NCI-H2196 treated with DMSO at 0.1 percent for 48 hours (cell line): ENCODE measurements at regions not wholly inside any gene's neighbourhood (a gene's known extent, or its start where the extent isn't known, plus 50 kb on each side); places are given as distances from the start of the nearest gene placed in this dataset.
"Not testable (repeated sequence)": the region's sequence is repeated elsewhere in the genome, so short reads cannot be mapped to it uniquely, and the experiment has no call there.

Experiments used
- DNase-seq: peaks from one replicate; lab custom pipeline; 2025; ENCODE audit not compliant: unreplicated experiment; lab: John Stamatoyannopoulos, UW

DNA sequence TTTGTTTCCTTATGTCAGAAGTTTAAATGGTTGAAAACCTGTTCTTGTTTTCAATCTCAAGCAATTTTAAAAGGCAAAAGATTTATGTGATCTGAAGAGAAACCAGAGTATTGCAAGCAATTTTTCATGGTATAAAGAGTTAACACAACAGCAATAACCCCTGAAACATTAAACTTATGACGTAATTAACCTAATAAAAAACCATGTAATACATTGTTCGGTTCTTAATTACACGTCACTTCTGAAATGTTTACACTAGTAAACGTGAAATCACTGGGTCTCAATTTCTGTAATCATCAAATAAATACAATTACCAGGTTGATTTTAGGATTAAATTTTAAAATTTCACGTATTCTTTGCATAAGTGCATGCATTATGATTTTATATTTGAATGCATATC lies 914.5 kb downstream of the NLGN4X start:
- DNase-seq, result no peak

DNA sequence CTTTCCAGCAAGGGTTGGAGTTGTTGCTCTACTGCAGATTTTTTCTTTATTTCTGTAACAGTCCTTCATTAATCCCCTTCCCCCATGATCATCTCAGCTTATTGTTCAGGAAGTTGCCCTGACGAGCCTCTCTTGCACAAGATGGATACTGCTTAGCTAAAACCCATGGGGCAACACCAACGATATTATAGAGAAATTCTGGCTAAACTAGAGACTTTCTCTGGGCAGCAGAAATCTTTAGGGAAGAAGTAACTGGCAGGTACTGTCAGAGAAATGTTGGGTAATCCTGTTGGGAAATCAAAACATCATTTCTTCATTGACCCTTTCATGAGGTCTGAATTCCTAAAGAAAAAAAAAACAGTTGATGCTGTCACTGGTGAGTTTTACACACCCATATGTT lies 921.3 kb downstream of the NLGN4X start:
- DNase-seq, result no peak

DNA sequence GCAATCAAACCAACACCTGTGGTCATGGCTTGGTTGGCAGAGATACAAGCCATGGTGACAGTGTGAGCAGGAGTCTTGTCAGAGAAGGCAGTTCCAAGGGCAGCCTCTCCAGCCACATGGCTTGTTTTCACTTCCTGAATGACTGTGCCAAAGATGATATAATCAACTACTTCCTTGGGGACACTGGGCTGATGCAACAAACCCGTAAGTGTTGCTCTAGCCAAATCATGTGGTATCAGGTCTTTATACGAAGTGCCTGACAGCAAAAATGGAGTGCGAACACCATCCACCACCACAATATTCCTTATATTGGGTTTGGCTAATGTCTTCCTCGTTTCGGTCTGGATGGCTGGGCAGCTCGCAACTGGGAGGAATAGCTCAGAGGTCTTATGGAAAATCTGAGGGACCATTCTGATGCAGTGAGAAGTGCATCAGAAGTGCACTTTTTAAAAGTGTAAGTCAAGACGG lies 922.0 kb downstream of the NLGN4X start:
- DNase-seq, result no peak

DNA sequence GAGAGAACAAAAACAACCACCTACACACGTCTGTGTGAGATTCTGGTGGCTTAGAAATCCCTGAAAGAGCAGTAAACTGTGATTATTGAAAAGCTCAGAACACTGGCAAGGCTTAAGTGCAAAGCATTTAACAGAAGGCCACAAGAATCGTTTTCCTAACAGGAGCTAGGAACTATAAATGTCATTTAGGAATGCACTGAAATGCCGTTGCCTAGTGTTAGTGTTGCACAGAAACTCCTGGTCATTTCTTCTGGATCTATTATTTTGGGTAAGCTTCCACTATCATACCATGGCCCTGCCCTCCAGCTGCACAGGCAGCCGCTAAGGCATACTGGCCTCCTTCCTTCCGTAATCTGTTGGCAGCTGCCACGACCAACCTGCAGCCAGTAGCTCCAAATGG lies 923.2 kb downstream of the NLGN4X start:
- DNase-seq, result no peak

DNA sequence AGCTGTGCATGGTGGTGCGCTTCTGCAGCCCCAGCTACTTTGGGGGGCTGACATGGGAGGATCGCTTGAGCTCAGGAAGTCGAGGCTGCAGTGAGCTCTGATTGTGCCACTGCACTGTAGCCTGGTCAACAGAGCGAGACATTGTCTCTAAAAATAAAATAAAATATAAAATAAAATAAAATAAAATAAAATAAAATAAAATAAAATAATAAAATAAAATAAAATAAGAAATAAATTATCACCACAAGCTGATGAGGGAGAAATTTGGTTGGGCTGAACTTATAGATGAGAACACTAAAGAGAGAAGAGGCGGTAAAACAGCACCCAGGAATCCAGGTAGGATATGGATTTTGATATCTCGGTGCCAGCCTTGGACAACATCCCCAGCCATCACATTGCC lies 933.7 kb downstream of the NLGN4X start:
- DNase-seq, result no peak

DNA sequence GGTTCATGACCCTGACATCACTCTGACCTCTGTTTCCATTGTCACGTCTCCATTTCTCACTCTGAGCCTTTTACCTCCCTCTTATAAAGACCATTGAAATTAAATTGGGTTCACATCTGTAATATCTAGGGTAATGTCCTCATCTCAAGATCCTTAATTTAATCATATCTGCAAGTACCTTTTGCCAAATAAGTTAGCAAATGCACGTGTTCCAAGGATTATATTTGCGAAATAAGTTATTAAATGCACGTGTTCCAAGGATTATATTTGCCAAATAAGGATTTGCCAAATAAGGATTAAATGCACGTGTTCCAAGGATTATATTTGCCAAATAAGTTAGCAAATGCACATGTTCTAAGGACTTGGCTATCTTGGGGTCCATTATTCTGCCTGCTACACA lies 938.0 kb downstream of the NLGN4X start:
- no peak for DNase-seq

DNA sequence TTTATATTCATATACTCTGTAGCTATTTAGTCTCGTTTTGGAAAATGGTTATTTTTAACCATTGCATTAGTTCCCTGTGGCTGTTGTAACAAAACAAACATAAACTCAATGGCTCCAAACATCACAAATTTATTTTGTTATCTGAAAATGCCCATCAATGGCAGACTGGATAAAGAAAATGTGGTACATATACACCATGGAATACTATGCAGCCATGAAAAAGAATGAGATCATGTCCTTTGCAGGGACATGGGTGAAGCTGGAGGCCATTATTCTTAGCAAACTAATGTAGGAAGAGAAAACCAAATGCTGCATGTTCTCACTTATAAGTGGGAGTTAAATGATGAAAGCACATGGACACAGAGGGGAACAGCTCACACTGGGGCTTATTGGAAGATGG lies 938.7 kb downstream of the NLGN4X start:
- not testable (repeated sequence) for DNase-seq

DNA sequence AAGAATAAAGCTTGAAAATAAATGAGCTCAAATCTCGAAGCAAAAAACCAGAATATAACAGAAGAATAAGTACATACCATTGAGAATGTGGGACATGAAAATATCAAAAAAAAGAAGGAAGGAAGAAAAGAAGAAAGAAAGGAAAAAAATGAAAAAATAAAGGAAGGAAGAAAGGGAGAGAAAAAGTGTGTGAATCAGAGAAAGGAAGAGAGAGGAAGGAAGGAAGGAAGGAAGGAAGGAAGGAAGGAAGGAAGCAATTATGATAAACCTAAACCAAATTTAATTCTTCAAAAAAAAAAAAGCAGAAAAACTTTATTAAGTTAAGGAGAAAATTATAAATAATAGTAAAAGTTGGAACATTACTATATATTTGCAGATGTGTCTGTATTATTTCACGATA lies 949.8 kb downstream of the NLGN4X start:
- no peak for DNase-seq

DNA sequence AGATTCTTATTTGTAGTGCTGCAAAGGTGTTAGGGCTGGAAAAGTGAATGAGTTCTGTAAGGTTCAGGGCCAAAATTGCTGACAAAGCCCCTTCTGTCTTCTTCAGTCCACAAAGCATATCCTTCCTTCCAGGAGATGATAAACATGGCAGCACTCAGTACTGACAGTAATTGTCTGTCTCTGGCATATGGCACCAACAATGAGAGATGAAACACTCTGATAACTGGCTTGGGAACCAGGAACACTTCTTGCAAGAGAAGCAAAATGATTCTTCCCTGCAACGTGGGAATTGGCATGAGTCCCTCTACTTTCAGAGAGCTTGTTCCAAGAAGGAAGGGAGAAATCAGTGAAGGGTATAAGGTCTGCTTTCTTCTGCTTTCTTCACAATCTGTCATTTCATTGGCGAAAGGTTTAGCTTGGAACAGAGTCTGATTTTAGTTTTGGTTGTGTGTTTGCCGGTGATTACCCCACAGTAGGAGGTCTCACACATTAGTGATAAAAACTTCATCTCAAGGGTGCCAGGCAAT lies 963.3 kb downstream of the NLGN4X start:
- DNase-seq, result no peak

DNA sequence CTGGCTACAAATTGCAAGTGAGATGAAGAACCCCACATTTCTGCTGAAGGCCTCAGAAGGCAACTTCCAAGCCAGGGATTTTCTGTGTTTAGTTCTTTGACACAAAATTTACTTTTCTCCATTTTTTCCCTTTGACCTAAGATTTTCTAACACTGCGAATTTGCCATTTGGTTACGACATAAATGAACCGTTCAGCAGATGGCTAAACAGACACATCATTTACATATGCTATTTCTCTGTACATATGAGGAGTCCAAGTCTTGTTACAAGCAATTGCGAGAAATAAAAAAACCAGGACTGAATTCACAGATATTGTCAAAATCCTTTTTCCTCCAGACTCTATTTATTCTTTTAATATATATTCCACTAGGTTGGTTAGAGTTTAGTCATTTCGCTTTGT lies 978.6 kb downstream of the NLGN4X start:
- DNase-seq, result no peak

DNA sequence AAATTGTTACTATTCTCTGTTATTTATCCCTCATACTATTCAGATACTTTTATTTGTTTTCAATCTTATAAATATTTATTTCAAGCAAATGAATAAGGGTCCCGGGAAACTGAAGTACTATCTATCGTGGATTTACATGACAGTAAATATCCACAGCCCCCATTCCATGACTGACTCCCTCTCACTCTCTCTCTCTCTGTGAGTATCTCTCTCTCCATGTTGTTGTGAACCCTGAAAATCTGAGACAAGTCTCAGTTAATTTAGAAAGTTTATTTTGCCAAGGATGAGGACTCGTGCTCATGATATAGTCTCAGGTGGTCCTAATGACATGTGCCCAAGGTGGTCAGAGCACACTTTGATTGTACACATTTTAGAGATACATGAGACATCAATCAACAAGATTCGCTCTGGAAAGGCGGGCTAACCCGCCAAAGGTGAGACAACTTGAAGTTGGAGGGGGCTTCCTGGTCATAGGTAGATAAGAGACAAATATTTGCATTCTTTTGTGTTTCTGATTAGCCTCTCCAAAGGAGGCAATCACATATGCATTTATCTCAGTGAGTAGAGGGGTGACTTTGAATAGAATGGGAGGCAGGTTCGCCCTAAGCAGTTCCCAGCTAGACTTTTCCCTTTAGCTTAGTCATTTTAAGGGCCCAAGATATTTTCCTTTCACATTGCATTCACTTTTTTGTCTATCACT lies 986.4 kb downstream of the NLGN4X start:
- DNase-seq, result no peak

DNA sequence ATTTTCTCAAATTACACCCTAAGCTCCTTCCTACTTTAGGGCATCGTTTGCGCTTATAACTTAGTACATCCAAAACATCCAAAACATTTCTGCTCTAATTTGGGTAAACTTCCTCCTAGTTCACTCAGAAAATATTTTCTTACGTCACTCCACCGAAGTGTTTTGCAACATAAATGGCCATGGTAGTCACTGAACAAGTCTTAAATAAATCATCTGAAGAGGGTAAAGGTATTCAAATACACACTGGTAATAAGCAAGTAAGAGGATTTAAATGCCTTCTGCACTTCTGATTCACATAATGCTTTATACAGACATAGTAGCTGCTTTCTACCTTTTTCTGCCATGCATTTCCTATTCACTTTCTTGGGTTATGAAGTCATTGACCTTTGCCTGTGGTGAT lies 991.9 kb downstream of the NLGN4X start:
- no peak for DNase-seq

DNA sequence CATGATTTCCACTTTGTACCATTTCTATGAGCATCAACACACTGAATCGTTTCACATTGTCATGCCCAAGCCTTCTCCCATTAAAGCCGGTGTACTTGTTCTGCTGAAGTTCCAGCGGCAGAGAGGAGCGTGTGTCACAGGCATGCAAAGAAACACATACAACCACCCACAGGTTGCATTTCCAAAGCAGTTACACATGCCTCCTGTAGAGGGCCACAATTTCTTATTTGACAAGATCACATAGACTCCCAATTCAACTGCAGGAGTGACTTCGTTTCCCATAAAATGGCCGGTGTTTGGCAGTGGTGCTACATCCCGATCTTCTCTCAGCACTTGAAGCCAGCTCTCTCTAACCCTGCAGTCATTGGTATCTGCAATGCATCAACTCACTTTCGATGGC lies 992.6 kb downstream of the NLGN4X start:
- DNase-seq, result no peak

DNA sequence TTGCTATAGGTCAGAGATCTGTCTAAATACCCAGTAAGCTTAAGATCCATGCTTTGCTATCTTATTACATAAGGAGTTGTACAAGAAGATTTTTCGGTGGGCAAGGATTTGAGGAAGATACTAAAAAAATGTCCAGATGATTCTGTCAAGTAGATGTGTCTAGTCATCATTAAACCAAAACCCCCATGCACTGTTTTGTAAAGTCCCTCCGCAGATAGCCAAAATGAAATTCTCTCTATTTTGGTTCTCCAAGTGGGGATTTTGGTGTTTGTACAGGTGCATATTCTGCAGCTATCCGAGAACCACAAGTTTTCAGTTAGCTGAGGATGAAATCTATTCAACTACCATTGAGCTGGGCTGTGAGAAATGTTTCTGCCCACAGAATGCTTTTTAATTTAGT lies 994.8 kb downstream of the NLGN4X start:
- no peak for DNase-seq

DNA sequence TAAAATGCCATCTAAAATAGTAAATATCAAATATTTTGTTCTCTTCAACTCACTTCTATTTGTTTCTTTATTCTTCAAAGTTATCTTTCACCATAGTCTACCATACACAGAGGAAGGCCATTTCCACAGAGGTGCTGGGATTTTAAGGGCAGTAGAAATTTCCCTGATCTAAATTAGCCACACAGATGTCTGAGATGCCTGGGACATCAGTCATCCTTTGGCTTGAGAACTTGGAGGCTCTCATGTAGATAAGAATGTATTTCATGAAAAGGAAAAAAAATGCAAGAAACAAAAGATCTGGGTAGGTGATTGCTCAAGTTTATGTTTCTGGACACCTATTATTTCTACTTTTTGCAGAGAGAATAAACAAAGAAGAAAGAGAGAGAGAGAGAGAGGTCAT lies 1008.2 kb downstream of the NLGN4X start:
- no peak for DNase-seq

DNA sequence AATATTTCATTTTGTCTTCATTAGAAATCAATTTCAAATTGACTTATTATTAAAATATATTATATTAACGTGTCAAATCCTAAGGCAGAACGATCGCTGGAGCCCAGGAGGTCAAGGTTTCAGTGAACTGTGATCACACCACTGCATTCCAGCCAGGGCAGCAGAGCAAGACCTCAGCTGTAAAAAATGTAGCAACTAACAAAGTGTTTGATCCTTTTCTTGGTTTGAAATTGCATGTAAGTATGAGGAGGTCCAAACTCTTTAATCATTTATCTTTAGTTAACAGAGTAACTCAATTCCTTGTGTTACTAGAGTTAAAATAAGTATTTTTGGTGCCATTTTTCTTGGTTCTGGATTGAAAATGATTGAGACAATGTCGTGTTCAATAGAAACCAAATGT lies 1033.9 kb downstream of the NLGN4X start:
- no peak for DNase-seq

DNA sequence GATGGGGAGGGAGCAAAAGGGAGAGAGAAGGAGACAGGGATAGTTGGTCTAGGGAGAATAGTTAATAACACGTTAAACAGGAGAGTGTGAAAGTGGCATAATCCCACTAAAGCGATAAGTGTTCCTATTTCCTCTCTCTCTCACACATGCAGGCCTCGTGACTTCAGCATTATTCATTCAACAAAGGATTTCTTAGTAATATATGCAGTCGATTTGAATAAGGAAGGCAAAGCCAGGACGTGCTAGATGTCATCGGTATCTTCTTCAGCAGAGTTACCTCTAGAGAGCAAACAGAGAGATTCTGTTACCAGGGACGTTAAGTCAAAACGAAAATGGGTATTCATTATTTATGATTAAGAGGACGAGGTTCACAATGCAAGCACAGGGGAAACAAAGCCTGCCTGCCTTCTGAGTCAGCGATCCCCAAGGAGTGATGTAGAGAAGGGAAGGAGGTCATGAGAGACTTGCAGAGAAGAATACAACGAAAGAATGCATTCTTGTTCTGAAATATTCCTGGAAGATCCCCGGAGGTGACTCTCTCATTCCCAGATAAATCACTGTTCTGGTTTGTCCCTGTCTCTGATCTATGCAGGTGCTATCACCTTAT lies 1048.4 kb downstream of the NLGN4X start:
- DNase-seq, result no peak

DNA sequence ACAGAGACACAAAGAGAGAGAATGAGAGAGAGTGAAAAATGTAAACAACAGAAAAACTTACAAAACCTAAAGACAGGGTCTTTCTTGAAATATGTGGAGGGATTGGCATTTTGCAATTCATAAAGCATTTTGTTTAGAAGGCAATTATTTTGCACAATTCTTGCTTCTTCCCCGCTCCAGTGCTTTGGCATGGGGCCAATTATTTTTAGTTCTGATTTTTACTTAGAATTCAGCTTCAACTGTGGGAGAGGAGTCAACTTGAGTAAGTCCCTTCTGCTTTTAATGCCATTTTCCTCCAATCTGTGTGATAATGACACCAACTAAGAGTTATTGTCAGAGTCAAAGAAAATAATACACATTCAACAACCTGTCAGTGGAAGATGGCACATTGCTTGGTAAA lies 1051.9 kb downstream of the NLGN4X start:
- DNase-seq, result no peak

DNA sequence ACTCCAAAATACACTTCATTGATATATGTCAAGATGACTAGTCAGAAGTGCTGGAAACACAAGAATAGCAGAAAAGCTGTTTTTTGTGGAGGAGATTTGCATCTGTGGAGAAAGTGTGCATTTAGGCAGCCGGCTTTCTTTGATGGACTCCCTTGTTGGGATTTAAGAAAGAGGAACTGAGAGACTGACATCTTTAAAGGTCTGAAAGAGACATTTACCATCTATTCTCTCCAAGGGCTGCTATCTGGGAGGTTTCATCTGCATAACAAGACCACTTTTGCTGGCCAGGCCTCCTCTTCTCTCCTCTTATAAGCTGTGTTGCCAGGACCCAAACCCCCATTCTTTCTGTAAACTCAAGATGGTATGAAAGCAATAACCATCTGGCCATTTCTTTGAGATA lies 1065.0 kb downstream of the NLGN4X start:
- DNase-seq, result no peak

DNA sequence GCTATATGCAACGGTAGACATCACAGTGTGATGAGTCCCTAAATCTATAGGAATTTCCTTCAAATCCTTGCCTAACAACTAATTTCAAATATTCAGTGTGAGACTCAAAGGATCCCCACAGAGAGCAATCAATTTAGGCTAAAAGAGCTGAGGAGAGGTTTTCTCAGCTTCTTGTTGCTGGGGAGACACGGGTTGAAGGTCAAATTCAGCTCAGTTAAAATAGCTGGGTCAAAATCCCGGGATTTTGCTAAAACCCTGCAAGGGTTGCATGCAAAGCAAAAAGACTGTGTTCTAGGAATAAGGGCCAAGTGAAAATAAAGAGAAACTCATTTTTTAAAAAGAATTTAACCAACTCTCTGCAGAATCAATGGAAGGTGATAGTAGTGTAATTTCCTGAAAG lies 1073.4 kb downstream of the NLGN4X start:
- no peak for DNase-seq

DNA sequence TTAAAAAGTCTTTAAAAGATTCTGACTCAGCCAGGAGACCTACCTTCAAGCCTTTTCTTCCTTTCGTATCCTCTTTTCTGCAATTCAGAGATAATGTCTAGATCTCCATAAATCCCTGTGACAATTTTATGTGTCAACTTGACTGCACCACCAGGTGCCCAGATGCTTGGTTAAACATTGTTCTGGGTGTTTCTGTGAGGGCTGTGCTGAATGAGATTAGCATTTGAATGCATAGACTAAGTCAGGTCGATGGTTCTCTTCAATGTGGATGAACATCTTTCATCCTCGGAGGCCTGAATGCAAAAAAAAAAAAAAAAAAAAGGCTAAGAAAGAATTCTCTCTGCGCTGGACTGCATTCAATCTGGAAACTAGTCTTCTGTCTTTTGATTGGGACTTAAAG lies 1082.7 kb downstream of the NLGN4X start:
- no peak for DNase-seq

DNA sequence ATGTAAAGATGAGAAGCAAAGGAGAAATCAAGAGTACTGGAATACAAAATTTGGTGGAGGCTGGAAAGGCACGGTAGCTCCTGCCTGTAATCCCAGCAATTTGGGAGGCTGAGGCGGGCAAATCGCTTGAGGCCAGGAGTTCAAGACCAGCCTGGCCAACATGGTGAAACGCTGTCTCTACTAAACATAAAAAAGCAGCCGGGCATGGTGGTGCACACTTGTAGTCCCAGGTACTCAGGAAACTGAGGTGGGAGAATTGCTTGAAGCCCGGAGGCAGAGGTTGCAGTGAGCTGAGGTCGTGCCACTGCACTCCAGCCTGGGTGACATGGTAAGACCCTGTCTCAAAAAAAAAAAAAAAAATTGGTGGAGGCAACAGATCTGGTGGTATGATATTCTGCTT lies 1086.0 kb downstream of the NLGN4X start:
- no peak for DNase-seq

DNA sequence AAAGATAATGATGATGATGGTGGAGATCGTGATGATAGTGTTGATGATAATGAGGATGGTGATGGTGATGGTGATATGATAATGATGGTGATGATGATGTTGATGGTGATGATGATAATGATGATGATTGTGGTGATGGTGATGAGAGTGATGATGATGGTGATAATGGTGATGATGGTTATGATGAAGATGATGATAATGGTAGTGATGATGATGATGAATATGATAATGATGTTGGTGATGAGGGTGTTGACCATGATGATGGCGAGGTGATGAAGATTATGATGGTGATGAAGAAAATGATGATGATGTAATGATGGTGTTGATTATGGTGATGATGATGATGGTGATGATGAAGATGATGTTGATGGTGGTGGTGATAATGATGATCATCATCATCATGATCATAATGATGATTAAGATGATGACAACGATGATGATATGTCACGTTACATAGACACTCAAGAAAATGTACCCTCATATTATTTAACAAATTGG lies 1106.4 kb downstream of the NLGN4X start:
- no peak for DNase-seq
